HG03097 (cell line): ENCODE measurements at regions not wholly inside any gene's neighbourhood (a gene's known extent, or its start where the extent isn't known, plus 50 kb on each side); places are given as distances from the start of the nearest gene placed in this dataset.
"Not testable (repeated sequence)": the region's sequence is repeated elsewhere in the genome, so short reads cannot be mapped to it uniquely, and the experiment has no call there.

Experiments
- ATAC-seq: cut with Tn5 transposase; IDR thresholded peaks from one replicate; pipeline ENCODE4 v1.9.1; 2021; ENCODE audit not compliant: unreplicated experiment, low FRiP score

GRCh38 chr21:9000671-9001070, 1520.7 kb upstream of the TPTE start:
- not testable (repeated sequence) for ATAC-seq

GRCh38 chr21:9001890-9002663, 1519.3 kb upstream of the TPTE start:
- not testable (repeated sequence) for ATAC-seq

GRCh38 chr21:9003909-9004814, 1517.2 kb upstream of the TPTE start:
- not testable (repeated sequence) for ATAC-seq

GRCh38 chr21:9004815-9005518, 1516.4 kb upstream of the TPTE start:
- ATAC-seq = not testable (repeated sequence)

- not testable (repeated sequence) for ATAC-seq
Observed at GRCh38 chr21:9005671-9006070, 1515.7 kb upstream of the TPTE start.

- ATAC-seq = not testable (repeated sequence)
Observed at GRCh38 chr21:9006111-9006510, 1515.3 kb upstream of the TPTE start.

GRCh38 chr21:9006553-9007323, 1514.6 kb upstream of the TPTE start:
- ATAC-seq = not testable (repeated sequence)

- ATAC-seq = no peak
Observed at GRCh38 chr21:9008636-9009035, 1512.7 kb upstream of the TPTE start.

GRCh38 chr21:9009267-9010016, 1511.9 kb upstream of the TPTE start:
- not testable (repeated sequence) for ATAC-seq

GRCh38 chr21:9010121-9010795, 1511.1 kb upstream of the TPTE start:
- ATAC-seq = not testable (repeated sequence)

- not testable (repeated sequence) for ATAC-seq
Observed at GRCh38 chr21:9010936-9011890, 1510.2 kb upstream of the TPTE start.

- not testable (repeated sequence) for ATAC-seq
Observed at GRCh38 chr21:9011916-9012315, 1509.5 kb upstream of the TPTE start.

- ATAC-seq = not testable (repeated sequence)
Observed at GRCh38 chr21:9013502-9014242, 1507.7 kb upstream of the TPTE start.

- not testable (repeated sequence) for ATAC-seq
Observed at GRCh38 chr21:9014243-9014734, 1507.1 kb upstream of the TPTE start.

- ATAC-seq = not testable (repeated sequence)
Observed at GRCh38 chr21:9015483-9016197, 1505.7 kb upstream of the TPTE start.

- ATAC-seq = not testable (repeated sequence)
Observed at GRCh38 chr21:9017206-9017605, 1504.2 kb upstream of the TPTE start.
